T47D (cell line): ENCODE measurements at regions not wholly inside any gene's neighbourhood (a gene's known extent, or its start where the extent isn't known, plus 50 kb on each side); places are given as distances from the start of the nearest gene placed in this dataset.
"Not testable (repeated sequence)": the region's sequence is repeated elsewhere in the genome, so short reads cannot be mapped to it uniquely, and the experiment has no call there.

Source experiments
- DNase-seq, 2 experiments: peaks; one replicate each; pipeline versions ENCODE4 v3.0.0 to v3.0.0-alpha.2; 2011 to 2012; ENCODE audit warnings: low read depth in 1 of 2, low spot score in 1 of 2
- JUND ChIP-seq: IDR thresholded peaks from 2 replicates; pipeline ENCODE4 v1.6.1; 2012; ENCODE audit warnings: low read depth
- in situ Hi-C: cut with HindIII; loops from 2 replicates; pipeline ENCODE4 v1.10.0; 2016; ENCODE audit warnings: low sequenced_read_pairs, low pct_unique_long_range_greater_than_20kb

DNA sequence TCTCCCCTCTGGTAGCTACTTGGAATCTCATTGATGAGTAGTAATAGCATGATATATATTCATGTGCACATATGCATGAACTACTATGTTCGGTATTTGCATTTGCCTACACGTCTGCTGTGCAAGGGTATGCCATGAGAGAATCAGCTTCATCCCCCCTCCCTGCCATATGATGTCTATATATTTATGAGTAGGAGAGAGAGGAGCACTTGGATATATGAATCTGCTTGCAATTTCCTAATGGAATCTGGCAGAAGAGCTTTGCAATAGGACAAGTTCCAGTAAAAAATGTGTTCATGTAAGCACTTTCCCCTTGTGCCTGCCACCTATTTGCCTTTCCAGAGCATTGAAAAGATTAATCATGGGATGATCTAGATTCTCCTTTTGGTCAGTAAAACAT is 76.2 kb upstream of the BACH2 start:
- no peak for TF ChIP-seq JUND
- in situ Hi-C loops: no loop called here
- no peak for DNase-seq

DNA sequence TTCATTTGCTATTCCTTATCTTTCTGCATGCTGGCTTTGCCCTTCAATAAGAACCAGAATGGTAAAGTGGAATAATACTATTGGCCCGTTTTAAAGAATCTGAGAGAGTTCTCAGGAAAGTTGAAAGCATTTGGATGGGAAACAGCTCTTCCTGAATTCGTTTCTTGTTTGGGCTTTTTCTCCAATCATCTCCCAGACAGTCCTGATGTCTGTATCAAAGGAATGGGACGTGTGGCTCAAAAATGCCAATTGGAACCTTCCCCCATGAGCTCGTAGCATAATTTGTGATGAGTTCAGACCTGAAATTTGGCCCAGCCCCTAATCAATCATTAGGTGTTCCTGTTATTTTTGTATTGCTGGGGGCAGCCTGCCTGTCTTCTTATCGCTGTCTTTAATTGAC is 75.8 kb upstream of the BACH2 start:
- in situ Hi-C loops: no loop called here
- TF ChIP-seq JUND: no peak
- no peak for DNase-seq

DNA sequence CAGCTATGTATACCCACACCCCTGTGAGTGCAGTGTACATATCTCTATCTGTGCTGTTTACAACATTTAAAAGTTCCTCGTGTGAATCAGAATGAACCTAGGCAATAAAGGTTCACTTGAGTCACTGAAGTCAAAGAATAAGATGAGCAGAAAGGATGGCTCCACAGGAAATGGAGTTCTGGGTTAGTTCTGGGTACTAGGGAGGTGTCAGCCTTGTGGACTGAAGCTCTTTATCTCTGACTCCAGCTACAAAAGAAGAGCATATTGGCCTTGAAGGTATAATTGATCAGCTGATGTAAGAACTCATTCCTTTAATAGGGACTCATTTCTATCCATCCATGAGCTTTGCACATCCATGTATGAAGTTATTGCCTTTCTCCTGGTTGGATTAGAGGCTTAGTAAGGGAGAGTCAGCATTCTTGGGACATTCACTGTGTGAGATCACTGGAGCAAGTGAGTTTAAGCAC is 73.9 kb upstream of the BACH2 start:
- TF ChIP-seq JUND: no peak
- no peak for DNase-seq
- in situ Hi-C loops: no loop called here

DNA sequence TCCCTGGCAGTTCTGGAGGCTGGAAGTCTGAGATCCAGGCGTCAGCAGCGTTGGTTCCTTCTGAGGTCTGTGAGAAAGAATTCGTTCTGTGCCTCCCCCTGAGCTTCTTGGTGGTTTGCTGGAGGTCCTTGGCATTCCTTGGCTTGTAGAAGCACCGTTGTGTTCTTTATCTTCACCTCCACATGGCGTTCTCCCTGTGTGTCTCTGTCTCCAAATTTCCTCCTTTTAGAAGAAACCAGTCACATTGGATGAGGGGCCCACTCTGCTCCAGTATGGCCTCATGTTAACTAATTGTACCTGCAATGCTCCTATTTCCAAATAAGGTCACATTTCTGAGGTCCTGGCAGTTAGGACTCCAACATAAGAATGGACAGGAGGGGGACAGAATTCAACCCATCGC is 73.0 kb upstream of the BACH2 start:
- DNase-seq: no peak
- in situ Hi-C loops: no loop called here
- no peak for TF ChIP-seq JUND

DNA sequence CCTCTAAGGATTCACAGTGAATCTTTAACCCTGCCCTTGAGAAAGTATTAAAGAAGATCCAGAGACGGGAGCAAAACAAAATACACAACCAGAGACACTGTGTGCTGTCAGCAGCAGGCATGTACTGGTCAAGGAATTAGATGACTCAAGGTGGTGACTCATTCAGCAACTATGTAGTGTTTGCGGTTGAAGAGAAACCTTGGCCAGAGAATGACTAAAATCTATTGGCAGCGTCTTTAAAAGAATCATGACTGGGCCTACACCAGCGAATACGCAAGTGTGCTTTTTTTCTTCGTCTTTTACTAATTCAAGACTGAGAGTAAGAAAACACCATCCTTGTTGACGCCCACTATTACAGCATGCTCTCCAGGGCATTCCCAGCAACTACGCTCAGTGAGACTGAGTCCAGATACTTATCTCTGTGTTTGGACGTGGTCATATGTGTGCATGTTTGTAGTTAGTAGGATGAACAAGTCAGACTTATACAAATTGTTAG is 72.4 kb upstream of the BACH2 start:
- in situ Hi-C loops: no loop called here
- peak; percentile 99 for TF ChIP-seq JUND
- DNase-seq: peak in 1 of 2 experiments; percentile 92

DNA sequence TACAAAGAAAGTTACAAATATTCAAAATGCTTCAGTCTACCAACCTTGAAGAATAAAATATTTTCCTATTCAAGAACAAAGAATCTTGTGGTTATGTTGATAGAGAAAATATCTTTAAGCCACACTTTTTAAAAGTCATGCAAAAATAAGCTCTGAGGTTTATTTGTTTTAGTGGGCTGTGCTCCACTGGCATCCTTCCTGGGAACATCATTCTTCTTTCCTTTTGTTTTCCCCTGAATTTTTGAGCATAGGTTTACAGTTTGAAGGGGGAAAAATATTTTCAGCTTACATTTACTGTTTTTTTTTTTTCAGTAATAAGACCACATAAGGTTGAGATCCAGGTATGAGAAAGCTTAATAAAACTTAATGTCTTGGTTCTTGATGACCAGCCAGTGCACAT is 72.0 kb upstream of the BACH2 start:
- DNase-seq: no peak
- TF ChIP-seq JUND: no peak
- in situ Hi-C loops: no loop called here

DNA sequence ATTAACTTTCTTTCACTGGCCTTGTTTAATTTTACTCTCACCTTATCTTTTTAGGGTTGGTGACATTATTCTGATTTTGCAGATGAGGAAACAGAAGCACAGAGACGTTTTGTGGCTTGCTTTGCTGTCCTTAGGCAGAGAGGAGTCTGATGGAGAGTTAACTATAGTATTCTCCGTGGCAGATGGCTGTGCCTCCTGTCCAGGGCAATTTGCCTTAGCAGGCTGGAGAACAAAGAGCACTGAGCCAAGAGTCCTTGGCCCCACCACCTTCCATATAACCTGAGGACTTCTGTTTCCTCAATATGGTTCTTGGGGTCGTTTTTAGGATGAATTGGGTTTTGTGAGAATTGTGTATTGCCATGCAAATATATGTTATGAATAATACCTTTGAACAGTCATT is 71.4 kb upstream of the BACH2 start:
- in situ Hi-C loops: no loop called here
- no peak for DNase-seq
- no peak for TF ChIP-seq JUND

DNA sequence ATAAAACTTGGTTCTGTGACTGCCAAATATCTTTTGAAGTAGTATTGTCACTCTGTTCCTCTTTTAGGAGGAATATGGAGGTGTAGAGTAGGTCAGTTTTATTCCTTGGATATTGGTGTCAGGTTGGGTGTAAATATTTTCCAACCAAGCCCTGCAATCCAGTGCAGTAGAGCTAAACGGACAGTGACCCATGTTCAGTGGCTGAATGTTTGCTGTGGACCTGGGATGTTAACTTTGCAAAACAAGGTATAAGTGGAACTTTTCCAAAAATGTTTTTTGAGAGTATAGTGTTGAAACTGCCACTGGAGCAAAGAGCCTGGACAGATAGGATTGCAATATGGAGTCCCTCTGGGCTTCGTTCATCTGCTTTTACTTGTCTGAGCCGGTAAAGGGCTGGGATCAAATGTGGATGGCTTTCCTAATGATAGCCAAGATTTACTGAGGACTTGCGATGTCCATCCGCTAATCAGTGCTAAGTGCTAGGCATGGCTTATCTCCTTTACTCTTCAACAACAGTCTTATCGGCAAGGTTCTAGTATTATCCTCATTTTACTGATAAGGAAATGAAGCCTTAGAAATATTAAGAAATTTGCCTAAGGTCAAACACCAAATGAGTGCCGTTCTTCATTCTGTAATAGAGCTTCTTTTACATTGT is 69.0 kb upstream of the BACH2 start:
- in situ Hi-C loops: no loop called here
- TF ChIP-seq JUND: no peak
- no peak for DNase-seq

DNA sequence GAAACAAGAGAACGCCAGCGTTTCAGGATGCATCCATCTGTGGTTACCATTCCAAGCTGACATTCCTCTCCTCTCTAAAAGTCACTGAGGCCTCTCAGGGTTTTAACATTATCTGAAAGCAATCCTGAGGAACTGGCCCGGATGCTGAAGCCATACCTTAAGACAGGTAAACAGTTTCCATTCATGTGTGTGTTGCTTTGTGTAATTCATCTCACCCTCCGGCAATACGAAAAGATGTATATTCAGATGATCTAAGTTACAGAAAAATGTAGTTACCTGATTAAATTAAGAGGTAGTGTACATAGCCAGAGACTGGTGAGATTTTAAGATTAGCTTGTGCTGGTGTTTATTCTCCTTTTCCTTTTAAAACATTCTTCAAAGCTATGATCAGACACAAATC is 68.4 kb upstream of the BACH2 start:
- in situ Hi-C loops: no loop called here
- peak; percentile 90 for TF ChIP-seq JUND
- DNase-seq: peak; percentile 16 to 90

DNA sequence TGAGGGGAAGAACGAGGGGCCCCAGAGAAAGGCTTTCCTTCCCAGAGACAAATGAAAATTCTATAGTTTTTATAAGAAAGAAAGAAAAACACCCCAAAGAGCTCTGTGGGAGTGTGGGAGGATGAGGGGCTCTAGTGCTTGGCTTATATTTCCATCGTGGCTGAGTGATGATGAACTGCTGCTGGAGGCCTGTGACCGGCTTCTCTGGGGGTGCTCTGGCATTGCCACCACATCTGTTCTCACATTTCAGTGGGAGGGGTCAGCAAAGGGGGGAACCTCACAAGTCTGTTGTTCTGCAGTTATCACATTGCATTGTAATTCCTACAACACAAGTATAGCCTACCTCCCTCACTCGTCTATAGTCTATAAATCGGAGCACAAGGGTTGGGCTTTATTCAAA is 67.6 kb upstream of the BACH2 start:
- TF ChIP-seq JUND: no peak
- in situ Hi-C loops: no loop called here

DNA sequence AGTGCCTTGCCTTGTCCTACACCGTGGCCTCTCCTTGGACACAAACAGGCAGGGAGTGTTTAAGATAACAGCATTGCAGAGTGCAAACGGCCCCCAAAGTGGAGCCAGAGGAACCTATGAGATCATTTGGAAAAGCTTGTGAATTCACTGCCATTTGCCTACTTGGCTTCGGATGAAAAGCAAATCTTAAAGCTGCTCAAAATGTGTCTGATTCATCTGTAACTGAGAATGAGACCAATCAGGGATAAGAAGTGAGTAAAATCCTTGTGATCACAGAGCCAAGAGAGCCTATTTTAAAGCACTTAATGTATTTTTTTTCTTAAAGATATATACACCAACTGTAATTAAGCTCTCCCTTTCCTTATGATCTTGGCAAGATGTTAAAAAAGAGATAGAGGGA is 65.7 kb upstream of the BACH2 start:
- in situ Hi-C loops: no loop called here
- DNase-seq: no peak

More for the DNA sequence above, 67.6 kb upstream of the BACH2 start:
- DNase-seq: no peak

DNA sequence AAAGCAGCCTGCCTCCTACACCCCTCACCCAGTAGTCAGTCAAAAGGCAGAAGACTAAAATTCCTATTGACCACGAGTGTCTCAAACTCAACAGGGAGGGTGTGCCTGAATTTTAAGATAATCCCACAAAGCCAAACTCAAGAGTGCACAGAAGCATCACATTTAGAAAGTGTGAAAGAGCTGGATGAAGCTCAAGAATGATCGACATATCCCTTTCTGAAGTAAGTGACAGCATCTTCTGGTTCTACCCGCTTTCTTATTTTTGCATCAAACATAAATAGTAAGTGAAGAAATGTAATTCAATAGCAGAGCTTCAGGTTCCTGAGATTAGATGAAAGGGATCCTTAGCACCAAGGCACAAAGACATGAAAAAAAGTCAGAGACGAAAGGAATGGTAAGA is 64.5 kb upstream of the BACH2 start:
- in situ Hi-C loops: no loop called here
- DNase-seq: no peak
- TF ChIP-seq JUND: no peak

More for the DNA sequence above, 65.7 kb upstream of the BACH2 start:
- no peak for TF ChIP-seq JUND

DNA sequence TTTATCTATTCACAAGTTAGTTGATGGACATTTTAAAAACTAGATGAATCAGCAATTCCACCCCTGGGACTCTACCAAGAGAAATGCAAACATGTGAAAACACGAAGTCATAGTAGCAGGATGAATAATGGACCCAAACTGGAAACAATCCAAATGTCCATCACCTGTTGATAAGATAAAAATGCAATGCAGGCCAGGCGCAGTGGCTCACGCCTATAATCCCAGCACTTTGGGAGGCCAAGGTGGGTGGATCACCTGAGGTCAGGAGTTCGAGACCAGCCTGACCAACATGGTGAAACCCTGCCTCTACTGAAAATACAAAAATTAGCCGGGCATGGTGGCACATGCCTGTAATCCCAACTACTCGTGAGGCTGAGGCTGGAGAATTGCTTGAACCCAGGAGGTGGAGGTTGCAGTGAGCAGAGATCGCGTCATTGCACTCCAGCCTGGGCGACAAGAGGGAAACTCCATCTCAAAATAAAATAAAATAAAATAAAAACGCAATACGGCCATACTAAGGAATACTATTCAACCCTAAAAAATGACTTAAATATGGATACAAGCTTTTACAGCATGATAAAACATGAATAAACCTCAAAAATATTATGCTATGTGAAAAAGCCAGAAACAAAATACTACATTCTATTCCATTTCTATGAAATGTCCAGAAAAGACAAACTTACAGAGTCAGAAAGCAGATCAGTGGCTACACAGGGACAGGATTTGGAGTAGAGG is 61.6 kb upstream of the BACH2 start:
- DNase-seq, in situ Hi-C loops: not testable (repeated sequence)

DNA sequence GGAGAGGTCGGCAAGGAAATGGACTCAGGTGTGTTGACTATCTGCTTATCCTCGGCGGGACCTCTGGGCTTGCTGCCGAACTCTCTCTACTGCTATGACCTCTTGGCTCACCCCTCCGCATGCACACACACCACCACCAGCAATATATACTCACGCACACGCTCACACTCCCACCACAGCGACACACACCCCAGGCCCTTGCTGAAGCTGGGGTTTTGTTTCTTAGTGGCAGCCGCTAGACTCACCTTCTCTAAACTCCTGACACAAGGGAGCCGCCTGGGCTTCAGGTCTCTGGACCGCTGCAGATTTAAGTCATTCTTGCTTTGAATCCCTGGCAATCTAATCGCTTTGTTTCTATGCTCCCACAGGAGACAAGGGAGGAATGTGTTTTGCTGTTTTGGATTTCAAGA is 59.4 kb upstream of the BACH2 start:
- in situ Hi-C loops: no loop called here
- no peak for TF ChIP-seq JUND
- DNase-seq: no peak
